Transverse colon (tissue), 4 donors: ENCODE measurements at regions not wholly inside any gene's neighbourhood (a gene's known extent, or its start where the extent isn't known, plus 50 kb on each side); places are given as distances from the start of the nearest gene placed in this dataset.

Experiments
- CTCF ChIP-seq, 5 experiments: fragments of 200-600 bp in 3 of 5; fragments of 450-650 bp in 2 of 5; sonication (generic) in 3 of 5; IDR thresholded peaks; 1 replicate in 2 of 5; 2 replicates in 3 of 5; pipeline ENCODE4 v1.5.1; 2016 to 2017; ENCODE audit warnings: antibody characterized with exemption in 5 of 5, inconsistent platforms in 3 of 5, mild to moderate bottlenecking in 2 of 5, moderate library complexity in 1 of 5
- EP300 ChIP-seq: sonication (generic); formaldehyde crosslinking; IDR thresholded peaks from one replicate; pipeline ENCODE4 v1.6.1; 2017; ENCODE audit warnings: antibody characterized with exemption, low read depth
- POLR2A ChIP-seq: fragments of 450-650 bp; IDR thresholded peaks from one replicate; pipeline ENCODE4 v1.6.1; 2016; ENCODE audit warnings: antibody characterized with exemption, mild to moderate bottlenecking, moderate library complexity
- POLR2AphosphoS5 ChIP-seq, 3 donors: sonication (generic); formaldehyde crosslinking; IDR thresholded peaks; one replicate each; pipeline ENCODE4 v1.6.1; 2016; ENCODE audit warnings: antibody characterized with exemption in 3 of 3

- no peak for TF ChIP-seq CTCF (IDR thresholded peaks at IDR 0.05)
- no peak for TF ChIP-seq POLR2A
- TF ChIP-seq POLR2AphosphoS5 (IDR thresholded peaks at IDR 0.05): no peak
- TF ChIP-seq EP300: no peak
These were observed 60.2 kb upstream of the ZNF469 start for GRCh38 chr16:88322500-88322970.
